A673 (cell line): ENCODE measurements at regions not wholly inside any gene's neighbourhood (a gene's known extent, or its start where the extent isn't known, plus 50 kb on each side); places are given as distances from the start of the nearest gene placed in this dataset.

Experiments
- BruUV-seq: library from RNA; stranded (reverse); fragments of 400-500 nt; replicated peaks from 2 replicates; lab custom pipeline; 2021; lab: Mats Ljungman, UMichigan
- CTCF ChIA-PET: fragments of 300-600 bp; sonication (Branson Sonifier 250); formaldehyde crosslinking; loops from one replicate; lab custom pipeline; 2022; ENCODE audit warnings: antibody characterized with exemption; lab: Charles Lee
- POLR2A ChIA-PET: fragments of 300-600 bp; sonication (Branson Sonifier 250); formaldehyde crosslinking; loops from one replicate; lab custom pipeline; 2022; ENCODE audit warnings: antibody characterized with exemption; ENCODE audit not compliant: low non-redundant PET; lab: Charles Lee
- DNase-seq: peaks from one replicate; pipeline ENCODE4 v3.0.0-alpha.2; 2015; ENCODE audit warnings: low spot score
- H3K27ac ChIP-seq: fragments of 200-600 bp; sonication (generic); 2 replicates; pipeline ENCODE4 v1.5.1; 2016; ENCODE audit warnings: mixed run types, low read depth, mild to moderate bottlenecking, mixed read lengths, antibody characterized with exemption, low read length; ENCODE audit not compliant: poor library complexity, severe bottlenecking
- H3K27me3 ChIP-seq: fragments of 200-600 bp; sonication (generic); replicated peaks from 2 replicates; pipeline ENCODE4 v1.6.1; 2017; ENCODE audit warnings: mixed run types, low read depth, mild to moderate bottlenecking, mixed read lengths, antibody characterized with exemption, low read length; ENCODE audit not compliant: insufficient read depth, poor library complexity
- H3K36me3 ChIP-seq: fragments of 200-600 bp; sonication (generic); 2 replicates; pipeline ENCODE4 v1.6.1; 2016; ENCODE audit warnings: mixed run types, mild to moderate bottlenecking, mixed read lengths, antibody characterized with exemption, low read length; ENCODE audit not compliant: insufficient read depth, poor library complexity, severe bottlenecking
- H3K4me1 ChIP-seq: fragments of 200-600 bp; sonication (generic); 2 replicates; pipeline ENCODE4 v1.6.1; 2017; ENCODE audit warnings: mixed run types, mild to moderate bottlenecking, mixed read lengths, antibody characterized with exemption, low read length; ENCODE audit not compliant: insufficient read depth, poor library complexity, severe bottlenecking
- H3K4me3 ChIP-seq: fragments of 200-600 bp; sonication (generic); 2 replicates; pipeline ENCODE4 v1.5.1; 2016; ENCODE audit warnings: low read depth, mixed run types, mild to moderate bottlenecking, mixed read lengths, low read length; ENCODE audit not compliant: poor library complexity, severe bottlenecking
- H3K9me3 ChIP-seq: fragments of 200-600 bp; sonication (generic); 2 replicates; pipeline ENCODE4 v1.6.1; 2016; ENCODE audit warnings: mixed run types, low read depth, mild to moderate bottlenecking, mixed read lengths, antibody characterized with exemption, low read length; ENCODE audit not compliant: poor library complexity, severe bottlenecking
- CTCF ChIP-seq: fragments of 300-800, 200-600 bp; sonication (generic); conservative IDR thresholded peaks from 2 replicates; pipeline ENCODE4 v1.5.1; 2017; ENCODE audit warnings: low read depth, mild to moderate bottlenecking, antibody characterized with exemption, low read length, moderate library complexity, mixed read lengths
- EZH2 ChIP-seq: fragments of 200-600 bp; sonication (generic); IDR thresholded peaks from 2 replicates; pipeline ENCODE4 v1.6.1; 2017; ENCODE audit warnings: borderline replicate concordance, low read depth, mild to moderate bottlenecking, mixed read lengths, antibody characterized with exemption, low read length; ENCODE audit not compliant: poor library complexity, severe bottlenecking
- intact Hi-C: fragments of 100-400 bp; cut with micrococcal nuclease; formaldehyde crosslinking; loops from one replicate; pipeline ENCODE4 v1.10.0; 2022; ENCODE audit not compliant: unreplicated experiment

DNA sequence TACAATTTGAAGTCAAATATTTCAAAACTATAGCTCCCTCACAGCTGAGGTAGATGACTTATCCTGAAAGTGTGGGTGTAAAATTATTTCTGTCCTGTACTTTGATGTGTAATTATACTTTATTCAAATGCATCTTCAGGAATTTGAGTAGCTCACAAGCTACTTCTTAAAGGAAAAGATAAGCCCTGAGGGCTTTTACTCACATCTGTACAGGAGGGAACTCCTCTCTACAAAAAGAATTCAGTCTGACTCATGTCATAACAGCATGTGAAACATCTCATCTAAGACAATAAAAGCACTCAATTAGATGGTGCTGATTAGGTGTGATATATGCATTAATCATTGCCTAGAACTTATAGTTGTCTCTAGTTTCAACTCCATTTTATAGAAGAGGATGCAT is 452.0 kb downstream of the PRKD1 start:
- Histone ChIP-seq H3K4me3 (no peak overlapping the region), H3K9me3 (no peaks in the 10 kb centered on the region), H3K27me3 (peaks cover 9% of the 10 kb centered on the region), H3K27ac (no peak overlapping the region), H3K4me1 (no peaks in the 10 kb centered on the region), H3K36me3 (no peaks in the 10 kb centered on the region)
- no TSS peak for BruUV-seq
- TF ChIP-seq CTCF (no peak), EZH2 (no peak)
- ChIA-PET CTCF (no interaction called here), POLR2A (no interaction called here)
- intact Hi-C loops = no loop called here
- DNase-seq = no peak

GRCh38 chr14:29486132-29486531 is 441.5 kb downstream of the PRKD1 start:
- intact Hi-C loops = no loop called here
- H3K4me1 ChIP-seq = no peaks in the 10 kb centered on the region
- no TSS peak for BruUV-seq
- H3K9me3 ChIP-seq = no peaks in the 10 kb centered on the region
- POLR2A ChIA-PET = no interaction called here
- H3K4me3 ChIP-seq = no peak overlapping the region
- no peak overlapping the region for H3K27ac ChIP-seq
- no peak for DNase-seq
- CTCF ChIA-PET = no interaction called here
- TF ChIP-seq CTCF (no peak), EZH2 (no peak)
- peaks cover 32% of the 10 kb centered on the region for H3K27me3 ChIP-seq
- no peaks in the 10 kb centered on the region for H3K36me3 ChIP-seq

DNA sequence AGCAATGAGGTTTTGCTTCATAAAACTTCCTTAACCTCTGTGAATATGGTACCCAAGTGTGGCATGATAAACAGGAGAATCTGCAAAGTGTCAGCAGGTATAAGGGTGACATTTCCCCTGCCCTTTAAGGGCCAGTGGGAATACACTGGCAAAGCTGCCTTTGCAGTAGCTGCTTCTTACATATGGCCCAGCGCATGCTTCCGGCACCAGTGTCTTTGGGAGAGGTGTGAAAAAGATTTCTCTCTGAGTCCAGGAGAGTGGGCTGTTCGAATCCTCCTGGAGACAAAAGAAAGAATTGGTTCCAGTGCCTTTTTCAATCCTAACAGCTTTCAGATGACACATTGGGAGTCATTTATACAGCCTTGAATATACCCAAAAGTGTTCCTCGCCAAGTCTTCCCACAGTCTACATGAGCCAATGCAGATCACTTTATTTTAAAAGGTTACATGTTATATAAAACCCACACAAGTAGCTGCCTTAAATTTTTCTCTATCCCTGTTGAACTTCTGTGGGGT is 437.7 kb downstream of the PRKD1 start:
- DNase-seq = no peak
- no peaks in the 10 kb centered on the region for H3K4me1 ChIP-seq
- ChIA-PET POLR2A (no interaction called here), CTCF (no interaction called here)
- H3K9me3 ChIP-seq = no peaks in the 10 kb centered on the region
- intact Hi-C loops = no loop called here
- H3K4me3 ChIP-seq = no peak overlapping the region
- peaks cover 60% of the 10 kb centered on the region for H3K27me3 ChIP-seq
- no peaks in the 10 kb centered on the region for H3K36me3 ChIP-seq
- TF ChIP-seq EZH2 (no peak), CTCF (no peak)
- H3K27ac ChIP-seq = no peak overlapping the region
- no TSS peak for BruUV-seq
